Endothelial cell of umbilical vein (primary cell): ENCODE measurements at regions not wholly inside any gene's neighbourhood (a gene's known extent, or its start where the extent isn't known, plus 50 kb on each side); places are given as distances from the start of the nearest gene placed in this dataset.

Experiments
- BruUV-seq: library from RNA; stranded (reverse); fragments of 400-500 nt; replicated peaks from 2 replicates; lab custom pipeline; 2021; lab: Mats Ljungman, UMichigan
- CTCF ChIA-PET: fragments of 300-600, 350-600 bp; sonication (Branson Sonifier 250); formaldehyde crosslinking; loops from one replicate; lab custom pipeline; 2021; ENCODE audit warnings: antibody characterized with exemption, inconsistent platforms; lab: Charles Lee
- POLR2A ChIA-PET: fragments of 300-600, 350-600 bp; sonication (Branson Sonifier 250); formaldehyde crosslinking; loops from one replicate; lab custom pipeline; 2021; ENCODE audit warnings: antibody characterized with exemption, inconsistent platforms; lab: Charles Lee
- DNase-seq: peaks from one replicate; pipeline ENCODE4 v3.0.0-alpha.2; 2011; ENCODE audit warnings: low read depth, low spot score
- FAIRE-seq: peaks from 2 replicates; lab custom pipeline; 2011; peaks lifted over from hg19 to GRCh38; lab: Jason Lieb, UNC
- H2AFZ ChIP-seq: 2 replicates; pipeline ENCODE4 v1.6.0; 2012; ENCODE audit warnings: low read depth, low read length, control low read depth, inconsistent platforms
- H3K27ac ChIP-seq: 2 replicates; pipeline ENCODE4 v1.5.1; 2011; ENCODE audit warnings: low read depth, mild to moderate bottlenecking, control low read depth, low read length, moderate library complexity; ENCODE audit not compliant: insufficient read depth
- H3K27me3 ChIP-seq, 2 experiments: 2 replicates each; pipeline versions ENCODE4 v1.6.0 to v1.6.1; 2011; ENCODE audit warnings: low read length in 2 of 2, mixed read lengths in 1 of 2; ENCODE audit not compliant: control insufficient read depth in 2 of 2, insufficient read depth in 2 of 2
- H3K36me3 ChIP-seq, 2 experiments: 2 replicates in 1 of 2; 3 replicates in 1 of 2; pipeline ENCODE4 v1.5.1; 2011; ENCODE audit warnings: low read length in 2 of 2, mild to moderate bottlenecking in 1 of 2, moderate library complexity in 1 of 2; ENCODE audit not compliant: control insufficient read depth in 2 of 2, insufficient read depth in 2 of 2; ENCODE audit errors: extremely low read depth in 1 of 2
- H3K4me1 ChIP-seq: 3 replicates; pipeline ENCODE4 v1.5.1; 2011; ENCODE audit warnings: mild to moderate bottlenecking, low read length; ENCODE audit not compliant: control insufficient read depth, insufficient read depth; ENCODE audit errors: extremely low read depth
- H3K4me2 ChIP-seq: 2 replicates; pipeline ENCODE4 v1.6.1; 2011; ENCODE audit warnings: low read length, control low read depth, mixed read lengths; ENCODE audit not compliant: insufficient read depth
- H3K4me3 ChIP-seq, 3 experiments: fragments of 200-600 bp in 1 of 3; sonication (generic), shearing (Covaris generic) in 1 of 3; replicated peaks in 1 of 3; 2 replicates each; pipeline ENCODE4 v1.5.1; 2011 to 2016; ENCODE audit warnings: control low read depth in 3 of 3, low read length in 3 of 3, mild to moderate bottlenecking in 2 of 3, inconsistent platforms in 1 of 3, low read depth in 1 of 3, moderate library complexity in 1 of 3; ENCODE audit not compliant: insufficient read depth in 1 of 3
- H3K79me2 ChIP-seq: 2 replicates; pipeline ENCODE4 v1.6.0; 2012; ENCODE audit warnings: low read length, inconsistent platforms; ENCODE audit not compliant: control insufficient read depth, insufficient read depth
- H3K9ac ChIP-seq: replicated peaks from 2 replicates; pipeline ENCODE3; 2011; ENCODE audit warnings: low read length, control low read depth; ENCODE audit not compliant: insufficient read depth; ENCODE audit errors: extremely low read depth
- H3K9me1 ChIP-seq: replicated peaks from 3 replicates; pipeline ENCODE4 v1.6.0; 2011; ENCODE audit warnings: mild to moderate bottlenecking, low read length; ENCODE audit not compliant: control insufficient read depth, insufficient read depth; ENCODE audit errors: extremely low read depth
- H3K9me3 ChIP-seq: replicated peaks from 2 replicates; pipeline ENCODE4 v1.5.1; 2012; ENCODE audit warnings: low read length, inconsistent platforms; ENCODE audit not compliant: control insufficient read depth, insufficient read depth
- H4K20me1 ChIP-seq: replicated peaks from 2 replicates; pipeline ENCODE3; 2011; ENCODE audit warnings: mild to moderate bottlenecking, low read length; ENCODE audit not compliant: control insufficient read depth, insufficient read depth; ENCODE audit errors: extremely low read depth
- CTCF ChIP-seq, 2 donors: IDR thresholded peaks; 1 replicate in 1 of 2; 2 replicates in 1 of 2; pipeline ENCODE4 v1.5.1; 2011; ENCODE audit warnings: low read length in 2 of 2, mild to moderate bottlenecking in 2 of 2, moderate library complexity in 2 of 2, control low read depth in 1 of 2, inconsistent platforms in 1 of 2, low read depth in 1 of 2; ENCODE audit not compliant: insufficient read depth in 1 of 2; ENCODE audit errors: extremely low read depth in 1 of 2
- EZH2 ChIP-seq: IDR thresholded peaks from 2 replicates; pipeline ENCODE4 v1.6.1; 2012; ENCODE audit warnings: borderline replicate concordance, low read depth, mild to moderate bottlenecking, moderate library complexity, low read length, inconsistent platforms; ENCODE audit not compliant: severe bottlenecking
- FOS ChIP-seq: IDR thresholded peaks from 2 replicates; pipeline ENCODE4 v1.6.1; 2011; ENCODE audit warnings: mild to moderate bottlenecking, low read length, moderate library complexity, borderline replicate concordance; ENCODE audit not compliant: insufficient read depth
- GATA2 ChIP-seq: IDR thresholded peaks from 2 replicates; pipeline ENCODE4 v1.7.0; 2011; ENCODE audit warnings: low read depth, mild to moderate bottlenecking, moderate library complexity, mixed read lengths, low read length; ENCODE audit not compliant: insufficient read length, insufficient read depth
- JUN ChIP-seq: IDR thresholded peaks from 2 replicates; pipeline ENCODE4 v1.6.1; 2011; ENCODE audit warnings: borderline replicate concordance, low read depth; ENCODE audit not compliant: insufficient read length, insufficient read depth
- MAX ChIP-seq: IDR thresholded peaks from 2 replicates; pipeline ENCODE4 v1.6.1; 2011; ENCODE audit not compliant: insufficient read depth, insufficient read length
- MYC ChIP-seq: IDR thresholded peaks from one replicate; pipeline ENCODE4 v1.6.1; 2011; ENCODE audit warnings: mild to moderate bottlenecking, low read depth, low read length
- POLR2A ChIP-seq: IDR thresholded peaks from 2 replicates; pipeline ENCODE4 v1.6.1; 2012; ENCODE audit warnings: low read depth, mild to moderate bottlenecking, control low read depth, low read length
- POLR2AphosphoS5 ChIP-seq: IDR thresholded peaks from 2 replicates; pipeline ENCODE4 v1.6.1; 2012; ENCODE audit warnings: low read depth, mild to moderate bottlenecking, control low read depth, low read length, moderate library complexity; ENCODE audit not compliant: insufficient read depth
- dilution Hi-C: fragments of 300-500 bp; cut with MboI; formaldehyde crosslinking; loops from one replicate; pipeline ENCODE4 v1.15.0; 2019; ENCODE audit warnings: low sequenced_read_pairs; ENCODE audit not compliant: extremely low pct_ligation_motif_present
- intact Hi-C: fragments of 100-400 bp; cut with micrococcal nuclease; formaldehyde crosslinking; loops from one replicate; pipeline ENCODE4 v1.10.0; 2022

GRCh38 chr18:75779910-75780309, 352.4 kb upstream of the SMIM21 start:
- dilution Hi-C loops: no loop called here
- no peaks in the 10 kb centered on the region for H3K4me1 ChIP-seq
- no peaks in the 10 kb centered on the region for H4K20me1 ChIP-seq
- H3K9me3 ChIP-seq: peaks cover 8% of the 10 kb centered on the region
- no peaks in the 10 kb centered on the region for H3K27me3 ChIP-seq
- POLR2A ChIA-PET: no interaction called here
- no peaks in the 10 kb centered on the region for H3K9me1 ChIP-seq
- H3K27ac ChIP-seq: no peak overlapping the region
- no peak for TF ChIP-seq MYC
- no peak for TF ChIP-seq EZH2
- TF ChIP-seq GATA2: no peak
- no peak for TF ChIP-seq MAX
- TF ChIP-seq JUN: no peak
- TF ChIP-seq POLR2A: no peak
- TF ChIP-seq POLR2AphosphoS5: no peak
- TF ChIP-seq CTCF (IDR thresholded peaks at IDR 0.05; ENCODE audit: extremely low read depth in 1 of 2, insufficient read depth in 1 of 2, low read depth in 1 of 2, low read length in 2 of 2): no peak
- TF ChIP-seq FOS: no peak
- no peak overlapping the region for H3K4me2 ChIP-seq
- no peak overlapping the region for H3K4me3 ChIP-seq
- no peaks in the 10 kb centered on the region for H3K36me3 ChIP-seq
- intact Hi-C loops: no loop called here
- no peaks in the 10 kb centered on the region for H3K79me2 ChIP-seq
- H2AFZ ChIP-seq: no peak overlapping the region
- CTCF ChIA-PET: no interaction called here
- H3K9ac ChIP-seq: no peak overlapping the region
- no TSS peak for BruUV-seq
- DNase-seq: no peak
- FAIRE-seq: no peak
